HepG2 (cell line): ENCODE measurements at regions not wholly inside any gene's neighbourhood (a gene's known extent, or its start where the extent isn't known, plus 50 kb on each side); places are given as distances from the start of the nearest gene placed in this dataset.

Source experiments
- ATAC-seq: fragments of 200-7000 bp; cut with Tn5 transposase; 3 replicates; pipeline ENCODE4 v1.9.1; 2020; ENCODE audit warnings: mild to moderate bottlenecking, moderate library complexity
- BruUV-seq: library from RNA; stranded (reverse); fragments of 400-500 nt; replicated peaks from 2 replicates; lab custom pipeline; 2021; lab: Mats Ljungman, UMichigan
- CTCF ChIA-PET: fragments of 300-600 bp; formaldehyde crosslinking; extraction: SDS; loops from one replicate; lab custom pipeline; 2021; ENCODE audit warnings: low total read pairs, inconsistent platforms, low intra/inter-chr PET ratio; lab: Yijun Ruan, JAX
- POLR2A ChIA-PET: fragments of 350-600 bp; sonication (Branson Sonifier 250); formaldehyde crosslinking; loops from one replicate; lab custom pipeline; 2020; ENCODE audit warnings: antibody characterized with exemption, inconsistent platforms; lab: Yijun Ruan, JAX
- DNase-seq: peaks from one replicate; pipeline ENCODE4 v3.0.0-alpha.2; 2015; ENCODE audit warnings: low spot score
- FAIRE-seq: peaks from 3 replicates; lab custom pipeline; 2011; peaks lifted over from hg19 to GRCh38; lab: Jason Lieb, UNC
- H2AFZ ChIP-seq: one replicate; pipeline ENCODE4 v1.6.1; 2011; ENCODE audit warnings: low read length, inconsistent platforms
- H3K27ac ChIP-seq: fragments of 300-600 bp; 3 replicates; pipeline ENCODE4 v1.8.0; 2011; ENCODE audit warnings: mixed run types, mild to moderate bottlenecking, mixed read lengths, low read length, inconsistent platforms; ENCODE audit not compliant: insufficient read depth; ENCODE audit errors: extremely low read length
- H3K27me3 ChIP-seq, 2 experiments: fragments of 200-600 bp in 1 of 2; 2 replicates in 1 of 2; 3 replicates in 1 of 2; pipeline versions ENCODE4 v1.6.0 to v1.8.0; 2011; ENCODE audit warnings: low read length in 2 of 2, mild to moderate bottlenecking in 2 of 2, moderate library complexity in 2 of 2, inconsistent platforms in 1 of 2; ENCODE audit not compliant: insufficient read depth in 2 of 2, control insufficient read depth in 1 of 2
- H3K36me3 ChIP-seq, 2 experiments: fragments of 200-600 bp in 1 of 2; replicated peaks in 1 of 2; 2 replicates in 1 of 2; 3 replicates in 1 of 2; pipeline versions ENCODE4 v1.5.1 to v1.8.0; 2011; ENCODE audit warnings: low read length in 2 of 2, inconsistent platforms in 1 of 2; ENCODE audit not compliant: insufficient read depth in 2 of 2, control insufficient read depth in 1 of 2
- H3K4me1 ChIP-seq: 2 replicates; pipeline ENCODE4 v1.5.1; 2012; ENCODE audit warnings: low read length, inconsistent platforms; ENCODE audit not compliant: insufficient read depth
- H3K4me2 ChIP-seq: 2 replicates; pipeline ENCODE4 v1.6.0; 2011; ENCODE audit warnings: low read depth, low read length, inconsistent platforms
- H3K4me3 ChIP-seq, 3 experiments: fragments of 200-600 bp in 1 of 3; sonication (generic), shearing (Covaris generic) in 1 of 3; replicated peaks in 1 of 3; 2 replicates each; pipeline ENCODE4 v1.5.1; 2011 to 2016; ENCODE audit warnings: low read length in 3 of 3, inconsistent platforms in 2 of 3, low read depth in 2 of 3, mild to moderate bottlenecking in 2 of 3, control low read depth in 1 of 3, mixed read lengths in 1 of 3; ENCODE audit not compliant: insufficient read depth in 1 of 3
- H3K79me2 ChIP-seq: one replicate; pipeline ENCODE4 v1.6.1; 2011; ENCODE audit warnings: low read length, inconsistent platforms; ENCODE audit not compliant: insufficient read depth
- H3K9ac ChIP-seq: 2 replicates; pipeline ENCODE4 v1.6.0; 2011; ENCODE audit warnings: mild to moderate bottlenecking, low read depth, low read length, inconsistent platforms; ENCODE audit not compliant: insufficient read depth
- H3K9me3 ChIP-seq: 2 replicates; pipeline ENCODE4 v1.5.1; 2012; ENCODE audit warnings: mild to moderate bottlenecking, low read length
- H4K20me1 ChIP-seq: 2 replicates; pipeline ENCODE4 v1.6.0; 2011; ENCODE audit warnings: inconsistent platforms, mild to moderate bottlenecking, low read length, moderate library complexity; ENCODE audit not compliant: insufficient read depth
- WGBS: methylation state at CpG from one replicate; pipeline ENCODE4 v1.1.6; 2017; ENCODE audit warnings: low lambda C conversion rate; 5-methylcytosine and 5-hydroxymethylcytosine counted together
- in situ Hi-C: cut with HindIII; loops from 2 replicates; pipeline ENCODE4 v1.10.0; 2017; ENCODE audit warnings: low pct_unique_long_range_greater_than_20kb; ENCODE audit not compliant: extremely low pct_ligation_motif_present
- intact Hi-C: fragments of 100-400 bp; cut with micrococcal nuclease; formaldehyde crosslinking; loops from one replicate; pipeline ENCODE4 v1.10.0; 2022; ENCODE audit not compliant: unreplicated experiment
- TF ChIP-seq, protein P1 (sequence below): sonication (generic); formaldehyde crosslinking; IDR thresholded peaks from 2 replicates; pipeline ENCODE4 v1.4.0; 2020; ENCODE audit warnings: missing genetic modification reagents, mild to moderate bottlenecking, borderline replicate concordance

DNA sequence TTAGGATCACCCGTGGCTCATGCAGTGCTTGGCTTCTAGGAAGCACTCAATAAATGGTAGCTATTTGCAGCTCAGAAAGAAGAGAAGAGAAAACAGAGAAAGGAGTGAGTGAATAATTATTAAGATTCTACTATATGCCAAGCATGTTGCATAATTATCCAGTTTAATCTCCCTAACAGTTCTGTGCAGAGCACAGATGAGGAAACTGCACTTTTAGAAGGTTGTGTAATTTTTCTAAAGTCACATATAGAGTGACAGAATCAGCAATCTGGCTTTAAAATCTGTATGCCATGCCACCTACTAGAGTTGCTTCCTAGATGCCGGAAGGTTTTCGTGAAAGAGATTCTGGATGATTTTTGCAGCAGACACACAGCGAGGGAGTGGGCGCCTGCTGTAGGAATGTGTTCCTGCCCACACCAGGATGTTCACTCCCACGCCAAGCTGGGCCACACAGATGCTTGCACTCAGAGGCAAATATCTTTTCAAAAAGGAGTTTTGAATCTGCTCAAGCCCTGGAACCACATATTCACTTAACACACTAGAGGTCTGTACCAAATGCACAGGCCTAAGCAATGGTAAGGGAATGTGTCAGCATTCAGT is 50.2 kb upstream of the SMCO2 start:
- TF ChIP-seq, protein P1, sequence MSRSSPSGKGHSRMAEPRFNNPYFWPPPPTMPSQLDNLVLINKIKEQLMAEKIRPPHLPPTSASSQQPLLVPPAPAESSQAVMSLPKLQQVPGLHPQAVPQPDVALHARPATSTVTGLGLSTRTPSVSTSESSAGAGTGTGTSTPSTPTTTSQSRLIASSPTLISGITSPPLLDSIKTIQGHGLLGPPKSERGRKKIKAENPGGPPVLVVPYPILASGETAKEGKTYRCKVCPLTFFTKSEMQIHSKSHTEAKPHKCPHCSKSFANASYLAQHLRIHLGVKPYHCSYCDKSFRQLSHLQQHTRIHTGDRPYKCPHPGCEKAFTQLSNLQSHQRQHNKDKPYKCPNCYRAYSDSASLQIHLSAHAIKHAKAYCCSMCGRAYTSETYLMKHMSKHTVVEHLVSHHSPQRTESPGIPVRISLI: no peak
- WGBS: 98% methylated on average over 6 of the region's 6 CpGs
- H3K9ac ChIP-seq: no peak overlapping the region
- H3K27me3 ChIP-seq: no peaks in the 10 kb centered on the region
- no peaks in the 10 kb centered on the region for H3K79me2 ChIP-seq
- no peaks in the 10 kb centered on the region for H4K20me1 ChIP-seq
- H3K36me3 ChIP-seq: peaks cover 1 to 5% of the 10 kb centered on the region in 2 experiments; a peak in 1 of 5 replicates
- in situ Hi-C loops: no loop called here
- no peaks in the 10 kb centered on the region for H3K4me1 ChIP-seq
- ChIA-PET POLR2A (no interaction called here), CTCF (no interaction called here)
- ATAC-seq (no peak), FAIRE-seq (no peak), DNase-seq (no peak)
- intact Hi-C loops: no loop called here
- no peak overlapping the region for H3K27ac ChIP-seq
- no peak overlapping the region for H3K4me3 ChIP-seq
- no peaks in the 10 kb centered on the region for H3K9me3 ChIP-seq
- no TSS peak for BruUV-seq
- H2AFZ ChIP-seq: no peak overlapping the region
- H3K4me2 ChIP-seq: no peak overlapping the region
